Endothelial cell of umbilical vein (primary cell): ENCODE measurements at regions not wholly inside any gene's neighbourhood (a gene's known extent, or its start where the extent isn't known, plus 50 kb on each side); places are given as distances from the start of the nearest gene placed in this dataset.

Experiments
- CTCF ChIP-seq, 2 donors: IDR thresholded peaks; 1 replicate in 1 of 2; 2 replicates in 1 of 2; pipeline ENCODE4 v1.5.1; 2011; ENCODE audit warnings: low read length in 2 of 2, mild to moderate bottlenecking in 2 of 2, moderate library complexity in 2 of 2, control low read depth in 1 of 2, inconsistent platforms in 1 of 2, low read depth in 1 of 2; ENCODE audit not compliant: insufficient read depth in 1 of 2; ENCODE audit errors: extremely low read depth in 1 of 2
- EZH2 ChIP-seq: IDR thresholded peaks from 2 replicates; pipeline ENCODE4 v1.6.1; 2012; ENCODE audit warnings: borderline replicate concordance, low read depth, mild to moderate bottlenecking, moderate library complexity, low read length, inconsistent platforms; ENCODE audit not compliant: severe bottlenecking
- MYC ChIP-seq: IDR thresholded peaks from one replicate; pipeline ENCODE4 v1.6.1; 2011; ENCODE audit warnings: mild to moderate bottlenecking, low read depth, low read length
- POLR2A ChIP-seq: IDR thresholded peaks from 2 replicates; pipeline ENCODE4 v1.6.1; 2012; ENCODE audit warnings: low read depth, mild to moderate bottlenecking, control low read depth, low read length
- POLR2AphosphoS5 ChIP-seq: IDR thresholded peaks from 2 replicates; pipeline ENCODE4 v1.6.1; 2012; ENCODE audit warnings: low read depth, mild to moderate bottlenecking, control low read depth, low read length, moderate library complexity; ENCODE audit not compliant: insufficient read depth

GRCh38 chr3:59392116-59392515, 342.3 kb upstream of the CFAP20DC start:
- TF ChIP-seq MYC (no peak), CTCF (IDR thresholded peaks at IDR 0.05; ENCODE audit: extremely low read depth in 1 of 2, insufficient read depth in 1 of 2, low read depth in 1 of 2, low read length in 2 of 2) (no peak), POLR2A (no peak), POLR2AphosphoS5 (no peak), EZH2 (no peak)
